LNCAP (cell line): ENCODE measurements at regions not wholly inside any gene's neighbourhood (a gene's known extent, or its start where the extent isn't known, plus 50 kb on each side); places are given as distances from the start of the nearest gene placed in this dataset.

Experiments
- CTCF ChIP-seq: fragments of 450-650 bp; IDR thresholded peaks from 2 replicates; pipeline ENCODE4 v1.5.1; 2017; ENCODE audit warnings: mild to moderate bottlenecking

- no peak for TF ChIP-seq CTCF
Measured at GRCh38 chr15:66832664-66833063, 130.6 kb downstream of the SMAD6 start.

- TF ChIP-seq CTCF: no peak
Measured at GRCh38 chr15:66833371-66833770, 131.3 kb downstream of the SMAD6 start.

GRCh38 chr15:66833803-66834202 is 131.8 kb downstream of the SMAD6 start:
- no peak for TF ChIP-seq CTCF

GRCh38 chr15:66834881-66835878 is 133.1 kb downstream of the SMAD6 start:
- TF ChIP-seq CTCF: no peak

GRCh38 chr15:66836231-66837030 is 134.4 kb downstream of the SMAD6 start:
- TF ChIP-seq CTCF: no peak

- no peak for TF ChIP-seq CTCF
Measured at GRCh38 chr15:66838202-66838601, 136.2 kb downstream of the SMAD6 start.

- TF ChIP-seq CTCF: peak; percentile 56
Measured at GRCh38 chr15:66838671-66839239, 136.7 kb downstream of the SMAD6 start.
